Smooth muscle cell (in vitro differentiated cells): ENCODE measurements at regions not wholly inside any gene's neighbourhood (a gene's known extent, or its start where the extent isn't known, plus 50 kb on each side); places are given as distances from the start of the nearest gene placed in this dataset.

ENCODE experiments used
- DNase-seq: peaks from one replicate; lab custom pipeline; 2025; ENCODE audit not compliant: unreplicated experiment; lab: John Stamatoyannopoulos, UW
- H2AFZ ChIP-seq: fragments of 200-600 bp; sonication (generic); 2 replicates; pipeline ENCODE4 v1.6.0; 2016; ENCODE audit warnings: antibody characterized with exemption, low read depth, mild to moderate bottlenecking
- H3F3A ChIP-seq: fragments of 200-600 bp; sonication (generic); 2 replicates; pipeline ENCODE4 v1.6.0; 2017; ENCODE audit warnings: antibody characterized with exemption, low read depth
- H3K27ac ChIP-seq: fragments of 200-600 bp; sonication (generic); 2 replicates; pipeline ENCODE4 v1.5.1; 2016; ENCODE audit warnings: low read depth, mild to moderate bottlenecking
- H3K27me3 ChIP-seq: fragments of 200-600 bp; sonication (generic); 2 replicates; pipeline ENCODE4 v1.6.1; 2016; ENCODE audit warnings: low read depth, mild to moderate bottlenecking
- H3K36me3 ChIP-seq: fragments of 200-600 bp; sonication (generic); 2 replicates; pipeline ENCODE4 v1.5.1; 2016; ENCODE audit warnings: low read depth
- H3K4me1 ChIP-seq: fragments of 200-600 bp; sonication (generic); 2 replicates; pipeline ENCODE4 v1.5.1; 2016; ENCODE audit warnings: low read depth
- H3K4me2 ChIP-seq: fragments of 200-600 bp; sonication (generic); 2 replicates; pipeline ENCODE4 v1.6.0; 2016; ENCODE audit warnings: mild to moderate bottlenecking
- H3K4me3 ChIP-seq: fragments of 200-600 bp; sonication (generic); 2 replicates; pipeline ENCODE4 v1.5.1; 2016; ENCODE audit warnings: mild to moderate bottlenecking
- H3K79me2 ChIP-seq: fragments of 200-600 bp; sonication (generic); 2 replicates; pipeline ENCODE4 v1.6.0; 2016; ENCODE audit warnings: low read depth, mild to moderate bottlenecking
- H3K9ac ChIP-seq: fragments of 200-600 bp; sonication (generic); 2 replicates; pipeline ENCODE4 v1.6.0; 2016; ENCODE audit warnings: low read depth
- H3K9me3 ChIP-seq: fragments of 200-600 bp; sonication (generic); replicated peaks from 2 replicates; pipeline ENCODE4 v1.5.1; 2016; ENCODE audit warnings: low read depth
- H4K20me1 ChIP-seq: fragments of 200-600 bp; sonication (generic); 2 replicates; pipeline ENCODE4 v1.6.0; 2016; ENCODE audit warnings: low read depth
- WGBS: methylation state at CpG from one replicate; pipeline ENCODE4 v1.1.7; 2016; ENCODE audit warnings: low lambda C conversion rate; 5-methylcytosine and 5-hydroxymethylcytosine counted together
- TF ChIP-seq, protein P1 (sequence below): fragments of 200-600 bp; sonication (generic); IDR thresholded peaks from 2 replicates; pipeline ENCODE4 v1.5.1; 2017; ENCODE audit warnings: borderline replicate concordance, mild to moderate bottlenecking, antibody characterized with exemption; ENCODE audit not compliant: insufficient read depth, poor library complexity, severe bottlenecking

- H3F3A ChIP-seq, result no peaks in the 10 kb centered on the region
- H3K4me2 ChIP-seq, result no peak overlapping the region
- no peaks in the 10 kb centered on the region for H4K20me1 ChIP-seq
- no peaks in the 10 kb centered on the region for H3K9me3 ChIP-seq
- H2AFZ ChIP-seq, result no peak overlapping the region
- H3K4me1 ChIP-seq, result no peaks in the 10 kb centered on the region
- no peaks in the 10 kb centered on the region for H3K79me2 ChIP-seq
- WGBS, result 81% methylated on average over 3 of the region's 3 CpGs
- no peak overlapping the region for H3K9ac ChIP-seq
- H3K27ac ChIP-seq, result no peak overlapping the region
- TF ChIP-seq, protein P1, sequence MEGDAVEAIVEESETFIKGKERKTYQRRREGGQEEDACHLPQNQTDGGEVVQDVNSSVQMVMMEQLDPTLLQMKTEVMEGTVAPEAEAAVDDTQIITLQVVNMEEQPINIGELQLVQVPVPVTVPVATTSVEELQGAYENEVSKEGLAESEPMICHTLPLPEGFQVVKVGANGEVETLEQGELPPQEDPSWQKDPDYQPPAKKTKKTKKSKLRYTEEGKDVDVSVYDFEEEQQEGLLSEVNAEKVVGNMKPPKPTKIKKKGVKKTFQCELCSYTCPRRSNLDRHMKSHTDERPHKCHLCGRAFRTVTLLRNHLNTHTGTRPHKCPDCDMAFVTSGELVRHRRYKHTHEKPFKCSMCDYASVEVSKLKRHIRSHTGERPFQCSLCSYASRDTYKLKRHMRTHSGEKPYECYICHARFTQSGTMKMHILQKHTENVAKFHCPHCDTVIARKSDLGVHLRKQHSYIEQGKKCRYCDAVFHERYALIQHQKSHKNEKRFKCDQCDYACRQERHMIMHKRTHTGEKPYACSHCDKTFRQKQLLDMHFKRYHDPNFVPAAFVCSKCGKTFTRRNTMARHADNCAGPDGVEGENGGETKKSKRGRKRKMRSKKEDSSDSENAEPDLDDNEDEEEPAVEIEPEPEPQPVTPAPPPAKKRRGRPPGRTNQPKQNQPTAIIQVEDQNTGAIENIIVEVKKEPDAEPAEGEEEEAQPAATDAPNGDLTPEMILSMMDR, result no peak
- DNase-seq, result no peak
- no peak overlapping the region for H3K4me3 ChIP-seq
- no peaks in the 10 kb centered on the region for H3K27me3 ChIP-seq
- no peaks in the 10 kb centered on the region for H3K36me3 ChIP-seq
These were observed 127.5 kb downstream of the KLF12 start for GRCh38 chr13:74006666-74007065.

- no peaks in the 10 kb centered on the region for H4K20me1 ChIP-seq
- no peaks in the 10 kb centered on the region for H3K36me3 ChIP-seq
- no peak overlapping the region for H3K4me2 ChIP-seq
- no peak overlapping the region for H3K9ac ChIP-seq
- H3K27ac ChIP-seq, result no peak overlapping the region
- TF ChIP-seq, protein P1, result no peak
- no peaks in the 10 kb centered on the region for H3K79me2 ChIP-seq
- H3K9me3 ChIP-seq, result no peaks in the 10 kb centered on the region
- DNase-seq, result no peak
- no peaks in the 10 kb centered on the region for H3K27me3 ChIP-seq
- H3K4me1 ChIP-seq, result no peaks in the 10 kb centered on the region
- WGBS, result 91% methylated on average over 6 of the region's 6 CpGs
- H3K4me3 ChIP-seq, result no peak overlapping the region
- no peaks in the 10 kb centered on the region for H3F3A ChIP-seq
- no peak overlapping the region for H2AFZ ChIP-seq
These were observed 128.7 kb downstream of the KLF12 start for GRCh38 chr13:74005320-74006157.

GRCh38 chr13:74004109-74004508 lies 130.1 kb downstream of the KLF12 start:
- TF ChIP-seq, protein P1, result no peak
- DNase-seq, result no peak
- H3K9ac ChIP-seq, result no peak overlapping the region
- no peaks in the 10 kb centered on the region for H3F3A ChIP-seq
- 92% methylated on average over 2 of the region's 2 CpGs for WGBS
- no peak overlapping the region for H3K4me2 ChIP-seq
- no peaks in the 10 kb centered on the region for H3K9me3 ChIP-seq
- H2AFZ ChIP-seq, result no peak overlapping the region
- no peaks in the 10 kb centered on the region for H3K79me2 ChIP-seq
- H3K4me1 ChIP-seq, result no peaks in the 10 kb centered on the region
- H3K27me3 ChIP-seq, result no peaks in the 10 kb centered on the region
- no peaks in the 10 kb centered on the region for H4K20me1 ChIP-seq
- H3K36me3 ChIP-seq, result no peaks in the 10 kb centered on the region
- H3K4me3 ChIP-seq, result no peak overlapping the region
- no peak overlapping the region for H3K27ac ChIP-seq

DNA sequence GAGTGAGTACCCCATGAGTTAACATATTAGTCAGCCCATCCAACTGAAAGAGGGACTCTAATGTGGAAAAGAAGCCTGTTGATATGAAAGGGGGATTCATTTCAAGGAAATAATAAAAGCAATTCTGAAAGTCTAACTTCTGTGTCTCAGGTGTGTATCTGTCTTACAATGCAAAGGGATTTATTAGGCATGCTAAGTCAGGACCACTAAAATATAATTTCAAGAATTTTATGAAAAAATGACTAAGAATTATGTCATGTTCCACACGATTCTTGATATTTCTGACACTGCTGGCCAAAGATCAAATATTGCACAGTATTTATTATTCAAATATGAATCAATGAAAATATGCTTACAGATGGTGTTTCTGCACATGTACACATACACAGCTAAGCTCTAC lies 130.8 kb downstream of the KLF12 start:
- Histone ChIP-seq H3K79me2 (no peaks in the 10 kb centered on the region), H3K36me3 (no peaks in the 10 kb centered on the region), H3K9ac (no peak overlapping the region), H3K9me3 (no peaks in the 10 kb centered on the region), H3K27ac (no peak overlapping the region), H4K20me1 (peaks cover 6% of the 10 kb centered on the region), H3K27me3 (no peaks in the 10 kb centered on the region), H3K4me3 (no peak overlapping the region), H3F3A (no peaks in the 10 kb centered on the region), H3K4me1 (no peaks in the 10 kb centered on the region), H2AFZ (no peak overlapping the region), H3K4me2 (no peak overlapping the region)
- DNase-seq, result no peak
- 94% methylated on average over 1 of the region's 1 CpG for WGBS
- TF ChIP-seq, protein P1, result no peak
